Kidney (tissue), 13 donors: ENCODE measurements at regions not wholly inside any gene's neighbourhood (a gene's known extent, or its start where the extent isn't known, plus 50 kb on each side); places are given as distances from the start of the nearest gene placed in this dataset.

Experiments
- DNase-seq, 5 donors: peaks; one replicate each; pipeline ENCODE4 v3.0.0-alpha.2; 2013 to 2020
- FAIRE-seq: peaks from 2 replicates; lab custom pipeline; 2012; peaks lifted over from hg19 to GRCh38; lab: Jason Lieb, UNC
- H3K27ac ChIP-seq, 2 donors: one replicate each; pipeline ENCODE4 v1.7.0; 2013; ENCODE audit warnings: low read depth in 2 of 2, low read length in 2 of 2, inconsistent platforms in 1 of 2
- H3K27me3 ChIP-seq: one replicate; pipeline ENCODE4 v1.7.1; 2013; ENCODE audit warnings: low read length, inconsistent platforms; ENCODE audit not compliant: control insufficient read depth, insufficient read depth
- H3K36me3 ChIP-seq, 3 donors: one replicate each; pipeline versions ENCODE4 v1.7.0 to v1.7.1; 2013; ENCODE audit warnings: low read length in 3 of 3, control low read depth in 1 of 3, inconsistent platforms in 1 of 3; ENCODE audit not compliant: insufficient read depth in 3 of 3, control insufficient read depth in 2 of 3
- H3K4me1 ChIP-seq, 3 donors: one replicate each; pipeline versions ENCODE4 v1.7.0 to v1.7.1; 2013; ENCODE audit warnings: low read length in 3 of 3, inconsistent platforms in 1 of 3, low read depth in 1 of 3; ENCODE audit not compliant: control insufficient read depth in 2 of 3, insufficient read depth in 2 of 3
- H3K4me3 ChIP-seq, 3 donors: one replicate each; pipeline versions ENCODE4 v1.7.0 to v1.8.1; 2013; ENCODE audit warnings: low read length in 3 of 3, control low read depth in 1 of 3, inconsistent platforms in 1 of 3
- H3K9ac ChIP-seq, 3 donors: one replicate each; pipeline versions ENCODE4 v1.7.0 to v1.7.1; 2013; ENCODE audit warnings: low read length in 3 of 3, control low read depth in 1 of 3, inconsistent platforms in 1 of 3
- H3K9me3 ChIP-seq, 3 donors: one replicate each; pipeline versions ENCODE4 v1.7.0 to v1.7.1; 2013; ENCODE audit warnings: low read length in 3 of 3, control low read depth in 1 of 3, inconsistent platforms in 1 of 3; ENCODE audit not compliant: control insufficient read depth in 2 of 3, insufficient read depth in 1 of 3
- intact Hi-C: fragments of 100-400 bp; cut with DNase I; formaldehyde crosslinking; loops from one replicate; pipeline ENCODE4 v1.11.1; 2022
- TF ChIP-seq, protein P1 (sequence below): IDR thresholded peaks from 3 replicates; pipeline ENCODE4 v1.5.1; 2012; ENCODE audit warnings: mild to moderate bottlenecking, moderate library complexity, borderline replicate concordance; ENCODE audit not compliant: insufficient read depth; ENCODE audit errors: extremely low read depth
- donor health status: control.
- donor health status: control.
- donor health status: control.
- donor health status: control.
- donor health status: control.
- donor health status: DM: yes; HTN: yes; CAD: no.
- donor health status: Normal renal cell carcinoma (clear cell type).

DNA sequence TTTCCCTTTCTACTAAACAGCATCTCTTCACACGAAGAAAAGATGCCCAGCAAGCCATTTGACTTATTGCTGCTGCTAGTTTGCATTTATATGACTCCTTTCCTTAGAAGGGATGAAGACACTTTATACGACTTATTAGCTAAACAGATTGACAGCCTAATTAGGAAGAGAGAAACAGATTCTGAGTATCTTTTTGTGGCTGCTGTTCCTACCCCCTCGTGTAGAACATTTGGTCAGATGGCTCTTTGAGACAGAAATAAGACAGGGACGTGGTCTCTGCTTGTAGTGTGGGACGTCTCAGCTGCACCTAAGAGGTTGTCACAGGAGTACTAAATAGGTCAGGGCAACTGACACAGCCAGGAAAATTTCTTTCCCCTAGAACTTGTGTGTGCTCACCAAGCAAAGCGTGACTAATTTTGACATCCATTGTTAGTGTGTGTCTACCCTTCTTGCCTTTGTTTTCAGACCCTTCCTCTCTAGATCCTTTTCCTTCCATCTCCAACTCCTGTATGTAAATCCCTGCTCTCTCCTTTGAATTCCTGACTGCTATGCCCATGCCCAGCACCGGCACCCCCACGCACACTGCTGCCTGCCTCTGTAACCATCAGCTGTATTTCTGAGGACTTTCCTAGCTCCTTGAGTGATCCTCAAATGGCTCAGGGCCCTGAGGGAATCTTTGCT lies 83.2 kb downstream of the DAD1 start:
- Histone ChIP-seq H3K4me3 (no peak overlapping the region), H3K4me1 (peaks cover 2 to 10% (median 8%) of the 10 kb centered on the region in 3 donors), H3K27me3 (no peaks in the 10 kb centered on the region), H3K9ac (no peak overlapping the region), H3K27ac (no peak overlapping the region), H3K36me3 (no peaks in the 10 kb centered on the region), H3K9me3 (no peaks in the 10 kb centered on the region)
- FAIRE-seq (no peak), DNase-seq (no peak)
- TF ChIP-seq, protein P1, sequence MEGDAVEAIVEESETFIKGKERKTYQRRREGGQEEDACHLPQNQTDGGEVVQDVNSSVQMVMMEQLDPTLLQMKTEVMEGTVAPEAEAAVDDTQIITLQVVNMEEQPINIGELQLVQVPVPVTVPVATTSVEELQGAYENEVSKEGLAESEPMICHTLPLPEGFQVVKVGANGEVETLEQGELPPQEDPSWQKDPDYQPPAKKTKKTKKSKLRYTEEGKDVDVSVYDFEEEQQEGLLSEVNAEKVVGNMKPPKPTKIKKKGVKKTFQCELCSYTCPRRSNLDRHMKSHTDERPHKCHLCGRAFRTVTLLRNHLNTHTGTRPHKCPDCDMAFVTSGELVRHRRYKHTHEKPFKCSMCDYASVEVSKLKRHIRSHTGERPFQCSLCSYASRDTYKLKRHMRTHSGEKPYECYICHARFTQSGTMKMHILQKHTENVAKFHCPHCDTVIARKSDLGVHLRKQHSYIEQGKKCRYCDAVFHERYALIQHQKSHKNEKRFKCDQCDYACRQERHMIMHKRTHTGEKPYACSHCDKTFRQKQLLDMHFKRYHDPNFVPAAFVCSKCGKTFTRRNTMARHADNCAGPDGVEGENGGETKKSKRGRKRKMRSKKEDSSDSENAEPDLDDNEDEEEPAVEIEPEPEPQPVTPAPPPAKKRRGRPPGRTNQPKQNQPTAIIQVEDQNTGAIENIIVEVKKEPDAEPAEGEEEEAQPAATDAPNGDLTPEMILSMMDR: no peak
- intact Hi-C loops: no loop called here

DNA sequence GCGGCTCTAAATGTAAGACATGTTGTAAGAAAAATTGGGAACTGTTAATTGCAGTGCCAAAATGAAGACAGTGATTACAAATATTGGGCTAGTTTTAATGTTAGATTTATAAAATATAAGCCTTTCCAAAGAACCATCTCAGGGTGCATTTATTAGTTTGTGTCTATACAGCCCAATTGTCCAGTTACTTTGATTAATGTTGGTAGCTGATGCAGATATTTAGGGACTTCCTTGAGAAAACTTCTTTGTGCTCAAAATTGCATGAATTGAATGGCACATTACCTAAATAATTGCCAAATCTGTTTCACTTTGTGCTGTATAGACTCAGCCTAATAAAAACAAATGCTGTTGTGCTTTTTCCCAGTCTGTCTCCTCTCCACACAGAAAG lies 83.7 kb downstream of the DAD1 start:
- no peak overlapping the region for H3K9ac ChIP-seq
- H3K27ac ChIP-seq: no peak overlapping the region
- peaks cover 2 to 7% (median 6%) of the 10 kb centered on the region in 3 donors for H3K4me1 ChIP-seq
- no peaks in the 10 kb centered on the region for H3K27me3 ChIP-seq
- H3K9me3 ChIP-seq: no peaks in the 10 kb centered on the region
- intact Hi-C loops: no loop called here
- TF ChIP-seq, protein P1: no peak
- H3K4me3 ChIP-seq: no peak overlapping the region
- FAIRE-seq (no peak), DNase-seq (no peak)
- H3K36me3 ChIP-seq: no peaks in the 10 kb centered on the region

DNA sequence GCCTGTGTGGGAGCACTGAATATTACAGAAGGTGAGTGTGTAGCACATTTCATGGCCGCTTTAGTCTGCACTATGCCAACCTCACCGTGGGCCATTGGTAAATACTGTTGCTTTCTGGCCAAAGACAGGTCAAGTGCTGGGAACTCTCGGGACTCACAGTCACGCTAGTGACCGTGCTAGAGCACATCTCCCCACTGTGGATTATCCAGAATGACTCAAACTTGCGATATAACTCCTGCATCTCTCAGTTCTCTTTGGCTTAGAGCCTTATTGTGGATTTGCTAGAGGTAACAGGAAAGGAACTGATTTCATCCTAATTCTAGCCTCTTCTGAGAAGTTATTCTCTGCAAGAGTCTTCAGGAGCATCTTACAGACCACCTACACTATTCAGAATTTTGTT lies 86.5 kb downstream of the DAD1 start:
- FAIRE-seq (no peak), DNase-seq (no peak)
- Histone ChIP-seq H3K27me3 (no peaks in the 10 kb centered on the region), H3K4me3 (no peak overlapping the region), H3K9ac (no peak overlapping the region), H3K36me3 (no peaks in the 10 kb centered on the region), H3K4me1 (peaks cover 0 to 11% (median 2%) of the 10 kb centered on the region in 3 donors), H3K9me3 (no peaks in the 10 kb centered on the region), H3K27ac (no peak overlapping the region)
- TF ChIP-seq, protein P1: no peak
- intact Hi-C loops: no loop called here
